ENCODE measurements at regions not wholly inside any gene's neighbourhood (a gene's known extent, or its start where the extent isn't known, plus 50 kb on each side); places are given as distances from the start of the nearest gene placed in this dataset.
A peak's percentile ranks its signal among the peaks of the same experiment; 100 is the strongest.

GRCh38 chr3:74539876-74540275 lies 74.6 kb downstream of the CNTN3 start:
- H3K4me3 ChIP-seq (ENCODE audit: low read length), result no peak overlapping the region
- no peak for TF ChIP-seq CTCF (conservative IDR thresholded peaks at IDR 0.05; ENCODE audit: low read length)
- DNase-seq (ENCODE audit: low read depth), result no peak

DNA sequence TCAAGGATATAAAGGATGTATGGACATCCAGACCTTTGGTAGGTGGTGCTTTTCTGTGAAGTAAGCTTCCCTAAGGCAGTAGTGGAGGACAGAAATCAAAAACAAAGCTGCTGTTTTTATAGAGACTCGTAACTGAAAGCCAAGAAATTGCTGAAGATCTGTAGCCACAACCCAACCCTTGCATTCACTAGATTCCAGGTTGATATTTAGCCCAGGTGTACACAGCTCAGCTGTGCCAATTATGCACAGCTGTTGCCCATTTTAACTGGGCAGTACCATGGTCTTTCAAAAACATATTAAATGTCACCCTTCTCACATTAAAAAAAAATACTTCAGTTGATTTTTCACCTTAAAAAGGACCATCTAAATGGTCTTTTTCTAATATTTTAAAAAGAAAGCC lies 75.8 kb downstream of the CNTN3 start:
- H3K4me3 ChIP-seq (ENCODE audit: low read length), result no peak overlapping the region
- DNase-seq (ENCODE audit: low read depth), result no peak
- no peak for TF ChIP-seq CTCF (conservative IDR thresholded peaks at IDR 0.05; ENCODE audit: low read length)

DNA sequence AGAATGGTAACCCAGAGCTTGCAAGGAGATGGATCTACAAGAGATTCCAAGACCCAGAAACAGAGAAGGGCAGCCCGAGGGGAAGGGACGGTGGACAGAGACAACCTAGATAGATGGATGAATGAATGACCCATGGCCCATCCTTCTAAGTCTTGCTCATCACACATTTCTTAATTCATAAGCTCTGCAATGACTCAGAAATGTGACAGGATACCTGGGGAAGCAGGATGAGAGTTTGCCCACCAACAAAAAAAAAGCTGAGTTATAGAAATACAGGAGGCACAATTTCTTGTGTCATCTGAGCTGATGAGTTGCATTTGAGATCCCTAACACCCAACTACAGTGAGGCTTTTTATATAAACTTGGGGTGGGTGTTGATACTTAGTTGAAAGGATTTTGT lies 76.6 kb downstream of the CNTN3 start:
- H3K4me3 ChIP-seq (ENCODE audit: low read length), result no peak overlapping the region
- no peak for DNase-seq (ENCODE audit: low read depth)
- TF ChIP-seq CTCF (conservative IDR thresholded peaks at IDR 0.05; ENCODE audit: low read length), result no peak

DNA sequence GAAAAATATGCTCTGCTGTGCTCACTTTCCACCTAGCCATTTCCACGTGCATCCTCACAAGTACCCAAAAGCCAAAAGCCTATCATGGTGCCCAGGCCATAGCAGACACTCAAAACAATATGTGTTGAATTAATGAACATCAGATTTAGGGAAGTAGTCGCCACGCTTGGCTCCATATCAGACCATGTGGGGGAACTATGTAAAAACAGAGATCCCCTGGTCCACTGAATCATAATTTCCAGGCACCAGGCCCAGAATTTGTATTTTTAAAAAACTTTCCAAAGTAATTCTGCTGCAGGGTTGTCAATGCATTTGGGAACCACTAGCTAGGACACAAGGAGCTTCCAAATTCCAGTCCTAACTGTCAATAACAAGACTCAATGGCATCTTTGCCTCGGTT lies 77.3 kb downstream of the CNTN3 start:
- no peak overlapping the region for H3K4me3 ChIP-seq (ENCODE audit: low read length)
- TF ChIP-seq CTCF (conservative IDR thresholded peaks at IDR 0.05; ENCODE audit: low read length), result no peak
- DNase-seq (ENCODE audit: low read depth), result peak; percentile 86

GRCh38 chr3:74535281-74535680 lies 79.2 kb downstream of the CNTN3 start:
- no peak for TF ChIP-seq CTCF (conservative IDR thresholded peaks at IDR 0.05; ENCODE audit: low read length)
- no peak for DNase-seq (ENCODE audit: low read depth)
- H3K4me3 ChIP-seq (ENCODE audit: low read length), result no peak overlapping the region

- no peak for DNase-seq (ENCODE audit: low read depth)
- TF ChIP-seq CTCF (conservative IDR thresholded peaks at IDR 0.05; ENCODE audit: low read length), result no peak
- no peak overlapping the region for H3K4me3 ChIP-seq (ENCODE audit: low read length)
Measured at GRCh38 chr3:74534611-74535010, 79.8 kb downstream of the CNTN3 start.

DNA sequence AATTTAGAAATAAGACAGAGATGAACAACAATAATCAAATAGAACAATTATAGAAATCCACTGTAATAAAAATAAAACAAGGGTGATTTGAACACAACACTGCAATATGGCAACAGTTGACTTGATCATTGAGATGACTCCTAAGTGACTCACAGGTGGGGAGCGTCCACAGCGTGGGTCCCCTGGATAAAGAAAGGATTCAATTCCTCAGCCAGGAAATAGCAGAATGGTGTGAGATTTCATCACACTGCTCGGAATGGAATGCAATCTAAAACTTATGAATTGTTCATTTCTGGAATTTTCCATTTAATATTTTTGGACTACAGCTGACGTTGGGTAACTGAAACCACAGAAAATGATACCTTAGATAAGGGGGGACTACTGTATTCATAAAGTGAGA lies 82.0 kb downstream of the CNTN3 start:
- peak; percentile 94 for DNase-seq (ENCODE audit: low read depth)

More for the DNA sequence above, 82.0 kb downstream of the CNTN3 start:
- no peak for TF ChIP-seq CTCF (conservative IDR thresholded peaks at IDR 0.05; ENCODE audit: low read length)
- no peak overlapping the region for H3K4me3 ChIP-seq (ENCODE audit: low read length)
